Osteoblast (primary cell): ENCODE measurements at regions not wholly inside any gene's neighbourhood (a gene's known extent, or its start where the extent isn't known, plus 50 kb on each side); places are given as distances from the start of the nearest gene placed in this dataset.

Experiments used
- DNase-seq: peaks from one replicate; pipeline ENCODE4 v3.0.0; 2011; ENCODE audit warnings: low spot score, mixed read lengths; ENCODE audit not compliant: insufficient read length; ENCODE audit errors: missing footprints
- H2AFZ ChIP-seq: 2 replicates; pipeline ENCODE4 v1.6.0; 2011; ENCODE audit warnings: mild to moderate bottlenecking, low read length
- H3K27ac ChIP-seq: 2 replicates; pipeline ENCODE4 v1.5.1; 2011; ENCODE audit warnings: mild to moderate bottlenecking, low read depth, low read length, moderate library complexity
- H3K27me3 ChIP-seq: 2 replicates; pipeline ENCODE4 v1.6.0; 2012; ENCODE audit warnings: mild to moderate bottlenecking, control low read depth, inconsistent platforms, low read length, moderate library complexity; ENCODE audit not compliant: insufficient read depth
- H3K36me3 ChIP-seq: 2 replicates; pipeline ENCODE4 v1.5.1; 2011; ENCODE audit warnings: mild to moderate bottlenecking, low read length, control low read depth, moderate library complexity; ENCODE audit not compliant: insufficient read depth
- H3K4me1 ChIP-seq: 2 replicates; pipeline ENCODE4 v1.5.1; 2011; ENCODE audit warnings: mild to moderate bottlenecking, low read length, control low read depth, moderate library complexity; ENCODE audit not compliant: insufficient read depth
- H3K4me2 ChIP-seq: 2 replicates; pipeline ENCODE4 v1.6.0; 2011; ENCODE audit warnings: mild to moderate bottlenecking, low read length; ENCODE audit not compliant: insufficient read depth
- H3K4me3 ChIP-seq: fragments of 200-600 bp; sonication (generic); 3 replicates; pipeline ENCODE4 v1.5.1; 2012; ENCODE audit warnings: mild to moderate bottlenecking, low read length, inconsistent platforms; ENCODE audit not compliant: insufficient read depth
- H3K79me2 ChIP-seq: 2 replicates; pipeline ENCODE4 v1.6.0; 2012; ENCODE audit warnings: mild to moderate bottlenecking, low read length, control low read depth, inconsistent platforms; ENCODE audit not compliant: insufficient read depth
- H3K9me3 ChIP-seq: 2 replicates; pipeline ENCODE4 v1.5.1; 2011; ENCODE audit warnings: low read depth, low read length, control low read depth
- H4K20me1 ChIP-seq: 2 replicates; pipeline ENCODE4 v1.6.0; 2012; ENCODE audit warnings: mild to moderate bottlenecking, low read length, control low read depth; ENCODE audit not compliant: insufficient read depth
- CTCF ChIP-seq: IDR thresholded peaks from 2 replicates; pipeline ENCODE4 v1.5.1; 2011; ENCODE audit warnings: mild to moderate bottlenecking, low read depth, low read length, moderate library complexity; ENCODE audit errors: extremely low read depth

- Histone ChIP-seq H3K36me3 (no peaks in the 10 kb centered on the region), H3K4me1 (peaks cover 7% of the 10 kb centered on the region), H3K9me3 (no peaks in the 10 kb centered on the region), H4K20me1 (no peaks in the 10 kb centered on the region), H3K27me3 (no peaks in the 10 kb centered on the region), H2AFZ (no peak overlapping the region), H3K4me3 (no peak overlapping the region), H3K79me2 (no peaks in the 10 kb centered on the region), H3K27ac (no peak overlapping the region), H3K4me2 (no peak overlapping the region)
- no peak for TF ChIP-seq CTCF
- DNase-seq: no peak
Observed at GRCh38 chr5:142532781-142533176, 153.1 kb downstream of the FGF1 start.

DNA sequence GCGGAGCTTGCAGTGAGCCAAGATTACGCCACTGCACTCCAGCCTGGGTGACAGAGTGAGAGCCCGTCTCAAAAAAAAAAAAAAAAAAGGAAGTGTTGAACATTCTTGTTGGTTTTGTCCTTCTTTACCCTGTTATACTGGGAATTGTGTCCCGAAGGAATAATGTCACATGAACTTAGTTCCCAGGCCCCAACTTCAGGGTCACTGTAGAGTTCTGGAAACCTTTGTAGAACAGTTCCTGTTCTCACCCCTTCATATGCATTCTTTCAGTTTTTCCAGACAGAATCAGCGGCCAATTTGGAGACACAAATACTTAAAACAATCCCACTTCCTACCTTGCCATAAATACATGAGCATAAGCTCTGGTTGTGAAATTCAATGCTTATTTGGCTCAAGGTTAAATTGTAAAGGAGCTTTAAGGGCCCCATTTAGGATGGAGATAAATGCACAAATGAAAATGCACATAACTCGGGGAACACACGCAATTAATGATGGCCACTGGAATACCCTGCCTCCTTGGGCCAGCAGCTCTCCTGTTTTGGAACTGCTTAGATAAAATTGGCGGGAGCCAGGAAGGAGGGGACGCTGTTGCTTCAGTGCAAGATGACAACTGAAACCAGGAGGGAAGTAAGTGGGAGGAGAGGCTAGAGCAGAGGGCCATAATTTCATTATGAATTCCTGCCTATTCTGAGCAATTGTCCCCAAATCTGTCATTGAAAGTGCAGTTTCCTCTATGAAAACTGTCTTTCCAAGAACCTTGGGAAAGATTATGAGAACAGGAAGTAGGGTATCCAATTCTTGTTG lies 153.7 kb downstream of the FGF1 start:
- no peak for TF ChIP-seq CTCF
- H4K20me1 ChIP-seq: no peaks in the 10 kb centered on the region
- H3K4me1 ChIP-seq: peaks cover 7% of the 10 kb centered on the region

DNA sequence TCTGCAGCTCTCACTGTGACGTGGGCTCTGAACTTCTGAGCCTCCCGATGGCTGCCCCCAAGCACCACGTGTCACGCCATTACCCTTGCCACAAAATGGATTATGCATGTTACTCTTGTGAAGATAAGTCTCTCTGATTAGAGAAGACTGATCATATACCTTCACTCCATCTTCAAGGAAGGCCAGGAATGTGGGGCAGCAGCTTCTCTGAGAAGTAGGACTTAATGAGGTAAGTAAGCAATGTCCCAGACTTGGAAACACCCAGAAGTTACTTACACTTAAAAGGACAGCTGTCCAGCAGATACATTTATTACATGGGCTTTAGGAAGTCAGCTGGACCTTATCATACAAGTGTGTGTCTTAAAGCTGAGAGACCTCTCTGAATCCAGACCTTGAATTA lies 155.0 kb downstream of the FGF1 start:
- no peak overlapping the region for H3K4me3 ChIP-seq
- no peak for DNase-seq
- H2AFZ ChIP-seq: no peak overlapping the region
- no peaks in the 10 kb centered on the region for H3K79me2 ChIP-seq
- no peak for TF ChIP-seq CTCF
- H3K27ac ChIP-seq: no peak overlapping the region
- no peaks in the 10 kb centered on the region for H3K36me3 ChIP-seq
- H3K4me2 ChIP-seq: no peak overlapping the region
- H3K4me1 ChIP-seq: peaks cover 7% of the 10 kb centered on the region
- H4K20me1 ChIP-seq: no peaks in the 10 kb centered on the region
- no peaks in the 10 kb centered on the region for H3K27me3 ChIP-seq
- no peaks in the 10 kb centered on the region for H3K9me3 ChIP-seq

More for the DNA sequence above, 153.7 kb downstream of the FGF1 start:
- Histone ChIP-seq H3K36me3 (no peaks in the 10 kb centered on the region), H3K9me3 (no peaks in the 10 kb centered on the region), H3K27me3 (no peaks in the 10 kb centered on the region), H3K79me2 (no peaks in the 10 kb centered on the region), H2AFZ (no peak overlapping the region), H3K4me3 (no peak overlapping the region), H3K27ac (no peak overlapping the region), H3K4me2 (no peak overlapping the region)
- DNase-seq: no peak

GRCh38 chr5:142529626-142530278 lies 156.1 kb downstream of the FGF1 start:
- Histone ChIP-seq H3K27me3 (no peaks in the 10 kb centered on the region), H3K27ac (no peak overlapping the region), H3K79me2 (no peaks in the 10 kb centered on the region), H4K20me1 (no peaks in the 10 kb centered on the region), H3K4me3 (no peak overlapping the region), H3K4me1 (peaks cover 7% of the 10 kb centered on the region), H2AFZ (no peak overlapping the region), H3K9me3 (no peaks in the 10 kb centered on the region), H3K4me2 (no peak overlapping the region), H3K36me3 (no peaks in the 10 kb centered on the region)
- DNase-seq: no peak
- no peak for TF ChIP-seq CTCF
